WERI-Rb-1 (cell line): ENCODE measurements at regions not wholly inside any gene's neighbourhood (a gene's known extent, or its start where the extent isn't known, plus 50 kb on each side); places are given as distances from the start of the nearest gene placed in this dataset.
"Not testable (repeated sequence)": the region's sequence is repeated elsewhere in the genome, so short reads cannot be mapped to it uniquely, and the experiment has no call there.

Source experiments
- DNase-seq: peaks from one replicate; pipeline ENCODE4 v3.0.0-alpha.2; 2020
- H3K27ac ChIP-seq: fragments of 250-450 bp; sonication (Bioruptor Pico); 2 replicates; pipeline ENCODE4 v1.5.1; 2020; ENCODE audit warnings: mild to moderate bottlenecking, moderate library complexity
- H3K27me3 ChIP-seq: fragments of 250-450 bp; sonication (Bioruptor Pico); 2 replicates; pipeline ENCODE4 v1.5.1; 2021; ENCODE audit warnings: mild to moderate bottlenecking, low read depth, moderate library complexity; ENCODE audit not compliant: insufficient read depth, severe bottlenecking
- H3K36me3 ChIP-seq: fragments of 250-450 bp; sonication (Bioruptor Pico); 2 replicates; pipeline ENCODE4 v1.5.1; 2020; ENCODE audit warnings: mild to moderate bottlenecking, moderate library complexity
- H3K4me3 ChIP-seq: 2 replicates; pipeline ENCODE4 v1.5.1; 2011; ENCODE audit warnings: low read depth, mild to moderate bottlenecking, control low read depth, low read length
- H3K9me3 ChIP-seq: fragments of 250-450 bp; sonication (Bioruptor Pico); 2 replicates; pipeline ENCODE4 v1.5.1; 2021; ENCODE audit warnings: mild to moderate bottlenecking, moderate library complexity; ENCODE audit not compliant: severe bottlenecking
- TF ChIP-seq, protein P1 (sequence below): IDR thresholded peaks from 2 replicates; pipeline ENCODE4 v1.5.1; 2011; ENCODE audit warnings: low read depth, mild to moderate bottlenecking, control low read depth, inconsistent platforms, low read length

DNA sequence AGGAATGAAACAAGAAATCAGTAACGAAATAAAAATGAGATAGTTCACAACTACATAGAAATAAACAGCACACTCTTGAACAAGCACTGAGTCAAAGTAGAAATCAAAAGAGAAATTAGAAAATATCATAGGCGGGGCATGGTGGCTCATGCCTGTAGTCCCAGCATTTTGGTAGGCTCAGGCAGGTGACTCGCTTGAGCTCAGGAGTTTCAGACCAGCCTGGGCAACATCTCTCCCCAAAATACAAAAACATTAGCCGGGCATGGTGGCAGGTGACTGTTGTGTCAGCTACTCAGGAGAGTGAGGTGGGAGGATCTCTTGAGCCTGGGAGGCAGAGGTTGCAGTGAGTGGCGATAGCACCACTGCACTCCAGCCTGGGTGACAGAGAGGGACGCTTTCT is 714.4 kb downstream of the GLUD2 start:
- TF ChIP-seq, protein P1, sequence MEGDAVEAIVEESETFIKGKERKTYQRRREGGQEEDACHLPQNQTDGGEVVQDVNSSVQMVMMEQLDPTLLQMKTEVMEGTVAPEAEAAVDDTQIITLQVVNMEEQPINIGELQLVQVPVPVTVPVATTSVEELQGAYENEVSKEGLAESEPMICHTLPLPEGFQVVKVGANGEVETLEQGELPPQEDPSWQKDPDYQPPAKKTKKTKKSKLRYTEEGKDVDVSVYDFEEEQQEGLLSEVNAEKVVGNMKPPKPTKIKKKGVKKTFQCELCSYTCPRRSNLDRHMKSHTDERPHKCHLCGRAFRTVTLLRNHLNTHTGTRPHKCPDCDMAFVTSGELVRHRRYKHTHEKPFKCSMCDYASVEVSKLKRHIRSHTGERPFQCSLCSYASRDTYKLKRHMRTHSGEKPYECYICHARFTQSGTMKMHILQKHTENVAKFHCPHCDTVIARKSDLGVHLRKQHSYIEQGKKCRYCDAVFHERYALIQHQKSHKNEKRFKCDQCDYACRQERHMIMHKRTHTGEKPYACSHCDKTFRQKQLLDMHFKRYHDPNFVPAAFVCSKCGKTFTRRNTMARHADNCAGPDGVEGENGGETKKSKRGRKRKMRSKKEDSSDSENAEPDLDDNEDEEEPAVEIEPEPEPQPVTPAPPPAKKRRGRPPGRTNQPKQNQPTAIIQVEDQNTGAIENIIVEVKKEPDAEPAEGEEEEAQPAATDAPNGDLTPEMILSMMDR: no peak
- Histone ChIP-seq H3K9me3 (no peaks in the 10 kb centered on the region), H3K36me3 (no peaks in the 10 kb centered on the region), H3K27ac (no peak overlapping the region), H3K4me3 (no peak overlapping the region), H3K27me3 (peaks cover 18% of the 10 kb centered on the region)
- DNase-seq: no peak

DNA sequence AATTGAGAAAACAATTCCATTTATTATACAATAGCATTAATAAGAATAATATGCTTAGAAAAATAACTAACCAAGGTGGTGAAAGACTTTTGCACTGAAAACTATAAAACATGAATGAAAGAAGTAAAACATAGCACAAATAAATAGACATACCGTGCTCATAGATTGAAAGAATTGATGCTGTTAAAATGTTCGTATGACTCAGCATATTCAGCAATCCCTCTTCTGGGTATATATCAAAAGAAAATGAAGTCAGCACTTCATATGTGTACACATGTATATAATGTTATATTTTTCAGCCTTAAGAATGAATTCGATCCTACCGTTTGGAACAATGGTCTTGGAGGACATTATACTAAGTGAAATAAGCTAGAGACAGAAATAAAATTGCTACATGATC is 716.3 kb downstream of the GLUD2 start:
- no peak overlapping the region for H3K27ac ChIP-seq
- DNase-seq: no peak
- no peaks in the 10 kb centered on the region for H3K9me3 ChIP-seq
- no peak overlapping the region for H3K4me3 ChIP-seq
- no peaks in the 10 kb centered on the region for H3K36me3 ChIP-seq
- TF ChIP-seq, protein P1: no peak
- peaks cover 18% of the 10 kb centered on the region for H3K27me3 ChIP-seq

DNA sequence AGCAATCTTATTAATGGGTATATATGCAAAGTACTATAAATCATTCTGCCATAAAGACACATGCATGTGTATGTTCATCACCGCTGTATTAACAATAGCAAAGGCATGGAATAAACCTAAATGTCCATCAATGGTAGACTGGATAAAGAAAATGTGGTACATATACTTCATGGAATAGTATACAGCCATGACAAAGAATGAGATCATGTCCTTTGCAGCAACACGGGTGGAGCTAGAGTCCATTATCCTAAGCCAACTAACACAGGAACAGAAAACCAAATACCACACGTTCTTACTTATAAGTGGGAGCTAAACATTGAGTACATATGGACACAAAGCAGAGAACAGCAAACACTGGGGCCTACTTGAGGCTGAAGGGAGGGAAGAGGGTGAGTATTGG is 720.8 kb downstream of the GLUD2 start:
- H3K27me3 ChIP-seq, H3K36me3 ChIP-seq, H3K4me3 ChIP-seq, H3K27ac ChIP-seq, H3K9me3 ChIP-seq, DNase-seq: not testable (repeated sequence)

DNA sequence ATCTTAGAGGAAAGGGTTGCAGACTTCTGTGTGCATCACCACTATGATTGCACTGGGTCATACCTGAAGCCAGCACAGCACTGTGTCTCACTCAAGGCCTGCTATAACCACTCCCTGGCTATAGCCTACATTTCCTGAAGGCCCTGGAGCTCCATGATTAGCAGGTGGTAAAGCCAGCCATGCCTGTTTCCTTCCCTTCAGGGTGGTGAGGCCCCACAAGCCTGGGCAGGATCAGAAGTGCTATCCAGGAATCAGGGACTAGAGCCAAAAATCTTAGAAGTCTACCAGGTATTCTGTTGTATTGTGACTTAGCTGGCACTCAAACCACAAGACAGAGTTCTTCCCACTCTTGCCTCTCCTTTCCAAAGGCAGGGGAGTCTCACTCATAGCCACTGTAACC is 734.6 kb downstream of the GLUD2 start:
- Histone ChIP-seq H3K27me3 (peaks cover 14% of the 10 kb centered on the region), H3K4me3 (no peak overlapping the region), H3K36me3 (no peaks in the 10 kb centered on the region), H3K9me3 (no peaks in the 10 kb centered on the region), H3K27ac (no peak overlapping the region)
- TF ChIP-seq, protein P1: no peak
- no peak for DNase-seq

DNA sequence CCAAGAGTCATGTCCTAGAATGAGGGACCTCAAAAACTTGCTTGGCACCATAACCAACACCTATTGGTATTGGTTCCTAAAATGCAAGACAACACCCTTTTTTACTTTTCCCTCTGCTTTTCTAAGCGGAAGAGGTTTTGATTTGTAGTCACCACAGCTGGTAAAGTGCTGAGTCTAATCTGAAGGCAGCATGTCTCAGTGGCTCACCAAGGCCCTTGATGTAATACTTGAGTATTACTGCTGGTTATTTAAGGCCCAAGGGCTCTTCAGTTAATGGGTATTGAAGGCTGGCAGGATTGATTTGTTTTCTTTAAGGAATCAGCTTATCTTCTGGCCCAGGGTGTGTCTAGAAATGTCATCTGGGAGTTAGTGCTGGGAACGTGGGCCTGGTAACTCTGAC is 735.1 kb downstream of the GLUD2 start:
- H3K4me3 ChIP-seq: no peak overlapping the region
- H3K9me3 ChIP-seq: no peaks in the 10 kb centered on the region
- H3K27me3 ChIP-seq: peaks cover 8% of the 10 kb centered on the region
- H3K27ac ChIP-seq: no peak overlapping the region
- TF ChIP-seq, protein P1: no peak
- DNase-seq: no peak
- no peaks in the 10 kb centered on the region for H3K36me3 ChIP-seq

DNA sequence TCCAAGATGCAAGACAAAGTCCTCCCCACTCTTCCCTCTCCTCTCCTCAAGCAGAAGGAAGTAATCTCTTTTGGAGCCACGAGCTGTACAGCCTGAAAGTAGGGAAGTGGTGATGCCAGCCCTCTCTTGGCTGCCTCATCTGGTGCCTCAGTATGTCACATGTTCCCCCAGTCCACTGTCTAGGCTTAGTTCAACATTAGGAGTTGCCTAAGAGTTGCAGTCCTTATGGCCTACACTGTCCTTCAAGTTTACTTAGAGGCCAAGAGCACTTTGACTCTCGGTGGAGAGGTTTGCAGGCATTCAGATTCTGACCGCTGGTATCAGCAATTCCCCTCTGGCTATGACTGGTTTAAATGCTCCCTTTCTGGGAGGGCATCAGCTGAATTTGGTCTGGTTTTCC is 735.6 kb downstream of the GLUD2 start:
- Histone ChIP-seq H3K27ac (no peak overlapping the region), H3K36me3 (no peaks in the 10 kb centered on the region), H3K4me3 (no peak overlapping the region), H3K9me3 (no peaks in the 10 kb centered on the region), H3K27me3 (peaks cover 5% of the 10 kb centered on the region)
- DNase-seq: no peak
- TF ChIP-seq, protein P1: no peak
